HCT116 (cell line): ENCODE measurements at regions not wholly inside any gene's neighbourhood (a gene's known extent, or its start where the extent isn't known, plus 50 kb on each side); places are given as distances from the start of the nearest gene placed in this dataset.

ENCODE experiments used
- ATAC-seq: fragments of 200-7000 bp; cut with Tn5 transposase; 2 replicates; pipeline ENCODE4 v1.9.1; 2020; ENCODE audit warnings: mild to moderate bottlenecking, moderate library complexity
- BruUV-seq: library from RNA; stranded (reverse); fragments of 400-500 nt; replicated peaks from 2 replicates; lab custom pipeline; 2021; lab: Mats Ljungman, UMichigan
- CTCF ChIA-PET: fragments of 300-600 bp; sonication (Branson Sonifier 250); formaldehyde crosslinking; loops from one replicate; lab custom pipeline; 2021; ENCODE audit warnings: antibody characterized with exemption; lab: Charles Lee
- POLR2A ChIA-PET: fragments of 300-600, 350-600 bp; sonication (Branson Sonifier 250); formaldehyde crosslinking; loops from one replicate; lab custom pipeline; 2021; ENCODE audit warnings: antibody characterized with exemption; lab: Charles Lee
- RAD21 ChIA-PET, 2 experiments: fragments of 300-600 bp; sonication (Branson Sonifier 250); formaldehyde crosslinking; loops; one replicate each; lab custom pipeline; 2023; ENCODE audit warnings: low total read pairs in 2 of 2; ENCODE audit not compliant: uncharacterized antibody in 2 of 2, unreplicated experiment in 2 of 2, low non-redundant PET in 1 of 2; lab: Charles Lee
- DNase-seq: peaks from one replicate; pipeline ENCODE4 v3.0.0-alpha.2; 2010; ENCODE audit warnings: low read depth, low spot score
- H2AFZ ChIP-seq: fragments of 200-600 bp; shearing (Covaris generic), sonication (generic); 2 replicates; pipeline ENCODE4 v1.6.1; 2017; ENCODE audit warnings: low read depth, mixed run types, mixed read lengths, antibody characterized with exemption, low read length; ENCODE audit not compliant: poor library complexity, severe bottlenecking
- H3K27ac ChIP-seq: 2 replicates; pipeline ENCODE4 v1.5.1; 2012; ENCODE audit warnings: low read depth, low read length
- H3K27me3 ChIP-seq: fragments of 200-600 bp; sonication (generic); 2 replicates; pipeline ENCODE4 v1.6.1; 2016; ENCODE audit warnings: mixed run types, low read length, mixed read lengths; ENCODE audit not compliant: insufficient read depth
- H3K36me3 ChIP-seq, 2 experiments: fragments of 200-500 bp in 1 of 2; fragments of 200-600 bp in 1 of 2; sonication (Bioruptor generic) in 1 of 2; sonication (generic) in 1 of 2; 2 replicates each; pipeline versions ENCODE4 v1.5.1 to v1.6.1; 2014 to 2016; ENCODE audit warnings: low read length in 2 of 2, inconsistent platforms in 1 of 2, mixed read lengths in 1 of 2, mixed run types in 1 of 2; ENCODE audit not compliant: insufficient read depth in 2 of 2, control insufficient read depth in 1 of 2
- H3K4me1 ChIP-seq, 2 experiments: fragments of 200-600 bp in 1 of 2; sonication (generic) in 1 of 2; 2 replicates each; pipeline versions ENCODE4 v1.5.1 to v1.6.1; 2012 to 2017; ENCODE audit warnings: low read length in 2 of 2, inconsistent platforms in 1 of 2, mild to moderate bottlenecking in 1 of 2, mixed read lengths in 1 of 2, mixed run types in 1 of 2, moderate library complexity in 1 of 2; ENCODE audit not compliant: insufficient read depth in 2 of 2, control insufficient read depth in 1 of 2
- H3K4me2 ChIP-seq: fragments of 200-600 bp; sonication (generic); 2 replicates; pipeline ENCODE4 v1.6.1; 2017; ENCODE audit warnings: mixed run types, low read length, mixed read lengths
- H3K4me3 ChIP-seq, 2 experiments: fragments of 200-600 bp in 1 of 2; sonication (generic) in 1 of 2; replicated peaks in 1 of 2; 2 replicates each; pipeline ENCODE4 v1.5.1; 2011 to 2016; ENCODE audit warnings: low read length in 2 of 2, control low read depth in 1 of 2, low read depth in 1 of 2, mild to moderate bottlenecking in 1 of 2, mixed read lengths in 1 of 2, mixed run types in 1 of 2
- H3K79me2 ChIP-seq: fragments of 200-600 bp; sonication (generic); 2 replicates; pipeline ENCODE4 v1.6.1; 2017; ENCODE audit warnings: mild to moderate bottlenecking, mixed run types, low read length, moderate library complexity, mixed read lengths; ENCODE audit not compliant: insufficient read depth
- H3K9ac ChIP-seq: fragments of 200-600 bp; sonication (generic); 2 replicates; pipeline ENCODE4 v1.6.1; 2016; ENCODE audit warnings: low read length, mixed read lengths
- H3K9me2 ChIP-seq: fragments of 200-600 bp; sonication (generic), shearing (Covaris generic); 2 replicates; pipeline ENCODE4 v1.6.1; 2017; ENCODE audit warnings: mixed run types, mild to moderate bottlenecking, moderate library complexity; ENCODE audit not compliant: insufficient read depth
- H3K9me3 ChIP-seq, 2 experiments: fragments of 200-500 bp in 1 of 2; fragments of 200-600 bp in 1 of 2; sonication (Bioruptor generic) in 1 of 2; sonication (generic) in 1 of 2; 2 replicates each; pipeline ENCODE4 v1.6.1; 2014 to 2017; ENCODE audit warnings: low read length in 2 of 2, mixed read lengths in 2 of 2, inconsistent platforms in 1 of 2, low read depth in 1 of 2, mild to moderate bottlenecking in 1 of 2, mixed run types in 1 of 2, moderate library complexity in 1 of 2; ENCODE audit not compliant: control insufficient read depth in 1 of 2, insufficient read depth in 1 of 2
- H4K20me1 ChIP-seq: fragments of 200-600 bp; sonication (generic), shearing (Covaris generic); 2 replicates; pipeline ENCODE4 v1.6.1; 2017; ENCODE audit warnings: mixed run types, mild to moderate bottlenecking, moderate library complexity; ENCODE audit not compliant: insufficient read depth
- CBX3 ChIP-seq: IDR thresholded peaks from 2 replicates; pipeline ENCODE4 v1.6.1; 2012; ENCODE audit warnings: low read depth
- CEBPB ChIP-seq: IDR thresholded peaks from 2 replicates; pipeline ENCODE4 v1.6.1; 2012; ENCODE audit warnings: low read depth
- EGR1 ChIP-seq: IDR thresholded peaks from 2 replicates; pipeline ENCODE4 v1.6.1; 2012; ENCODE audit warnings: low read depth
- ELF1 ChIP-seq: IDR thresholded peaks from 2 replicates; pipeline ENCODE4 v1.6.1; 2012; ENCODE audit warnings: low read depth, borderline replicate concordance
- EZH2 ChIP-seq: fragments of 200-600 bp; sonication (generic); IDR thresholded peaks from 2 replicates; pipeline ENCODE4 v1.6.1; 2017; ENCODE audit warnings: antibody characterized with exemption, mixed run types
- FOSL1 ChIP-seq: IDR thresholded peaks from 2 replicates; pipeline ENCODE4 v1.6.1; 2012; ENCODE audit warnings: low read depth
- JUND ChIP-seq: IDR thresholded peaks from 2 replicates; pipeline ENCODE4 v1.6.1; 2012
- RAD21 ChIP-seq: IDR thresholded peaks from 2 replicates; pipeline ENCODE4 v1.6.1; 2012; ENCODE audit warnings: low read depth, mild to moderate bottlenecking
- SIN3A ChIP-seq: IDR thresholded peaks from 2 replicates; pipeline ENCODE4 v1.6.1; 2012; ENCODE audit warnings: low read depth
- SP1 ChIP-seq: IDR thresholded peaks from 2 replicates; pipeline ENCODE4 v1.6.1; 2012; ENCODE audit warnings: low read depth
- SRF ChIP-seq: IDR thresholded peaks from 2 replicates; pipeline ENCODE4 v1.6.1; 2012; ENCODE audit warnings: low read depth
- TCF7L2 ChIP-seq: IDR thresholded peaks from 2 replicates; pipeline ENCODE4 v1.7.0; 2011; ENCODE audit warnings: borderline replicate concordance, inconsistent platforms; ENCODE audit not compliant: insufficient read depth, insufficient read length; ENCODE audit errors: extremely low read depth
- YY1 ChIP-seq: IDR thresholded peaks from 2 replicates; pipeline ENCODE4 v1.6.1; 2011; ENCODE audit warnings: low read length, low read depth, moderate library complexity, mild to moderate bottlenecking; ENCODE audit not compliant: insufficient replicate concordance; ENCODE audit errors: extremely low read depth
- ZFX ChIP-seq: fragments of 450-650 bp; IDR thresholded peaks from 2 replicates; pipeline ENCODE4 v1.6.1; 2017
- ZNF274 ChIP-seq: fragments of 200-500 bp; sonication (Bioruptor generic); IDR thresholded peaks from 2 replicates; pipeline ENCODE4 v1.6.1; 2014; ENCODE audit warnings: mild to moderate bottlenecking, low read depth, low read length, inconsistent platforms
- intact Hi-C: fragments of 100-400 bp; cut with micrococcal nuclease; formaldehyde crosslinking; loops from 2 replicates; pipeline ENCODE4 v1.10.0; 2022
- TF ChIP-seq, protein P1 (sequence below): IDR thresholded peaks from 2 replicates; pipeline ENCODE4 v1.6.1; 2012
- TF ChIP-seq, protein P2 (sequence below): IDR thresholded peaks from 2 replicates; pipeline ENCODE4 v1.6.1; 2012; ENCODE audit warnings: low read depth
- TF ChIP-seq, protein P3 (sequence below): IDR thresholded peaks from 2 replicates; pipeline ENCODE4 v1.6.1; 2012

DNA sequence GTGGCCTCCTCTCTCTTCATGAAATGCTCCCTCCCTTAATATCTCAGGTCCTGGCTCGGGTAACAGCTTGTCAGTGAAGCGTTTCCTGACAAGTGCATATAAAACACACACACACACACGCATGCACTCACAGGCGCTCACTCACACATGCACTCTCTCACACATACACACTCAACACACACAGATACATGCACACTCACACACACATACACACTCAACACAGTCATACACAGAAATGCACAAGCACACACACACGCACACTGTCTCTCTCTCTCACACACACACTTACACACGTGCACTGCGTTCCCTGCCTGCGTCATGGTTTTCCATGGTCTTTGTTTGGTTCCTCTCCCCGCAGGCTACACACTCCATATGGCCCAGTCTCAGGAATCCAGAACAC lies 344.1 kb downstream of the UQCRFS1 start:
- Histone ChIP-seq H3K9me2 (no peaks in the 10 kb centered on the region), H3K4me3 (no peak overlapping the region), H3K4me1 (no peaks in the 10 kb centered on the region), H3K9me3 (peaks cover 0 to 24% of the 10 kb centered on the region in 2 experiments; a peak in 1 of 4 replicates), H2AFZ (no peak overlapping the region), H3K4me2 (no peak overlapping the region), H3K9ac (no peak overlapping the region), H3K27ac (no peak overlapping the region), H3K79me2 (no peaks in the 10 kb centered on the region), H4K20me1 (no peaks in the 10 kb centered on the region; the same call in 1 of the 2 replicates), H3K36me3 (no peaks in the 10 kb centered on the region), H3K27me3 (no peaks in the 10 kb centered on the region)
- no peak for TF ChIP-seq RAD21
- TF ChIP-seq SP1: no peak
- TF ChIP-seq ZNF274: no peak
- TF ChIP-seq YY1: no peak
- TF ChIP-seq SIN3A: no peak
- TF ChIP-seq, protein P1, sequence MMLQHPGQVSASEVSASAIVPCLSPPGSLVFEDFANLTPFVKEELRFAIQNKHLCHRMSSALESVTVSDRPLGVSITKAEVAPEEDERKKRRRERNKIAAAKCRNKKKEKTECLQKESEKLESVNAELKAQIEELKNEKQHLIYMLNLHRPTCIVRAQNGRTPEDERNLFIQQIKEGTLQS: no peak
- TF ChIP-seq, protein P2, sequence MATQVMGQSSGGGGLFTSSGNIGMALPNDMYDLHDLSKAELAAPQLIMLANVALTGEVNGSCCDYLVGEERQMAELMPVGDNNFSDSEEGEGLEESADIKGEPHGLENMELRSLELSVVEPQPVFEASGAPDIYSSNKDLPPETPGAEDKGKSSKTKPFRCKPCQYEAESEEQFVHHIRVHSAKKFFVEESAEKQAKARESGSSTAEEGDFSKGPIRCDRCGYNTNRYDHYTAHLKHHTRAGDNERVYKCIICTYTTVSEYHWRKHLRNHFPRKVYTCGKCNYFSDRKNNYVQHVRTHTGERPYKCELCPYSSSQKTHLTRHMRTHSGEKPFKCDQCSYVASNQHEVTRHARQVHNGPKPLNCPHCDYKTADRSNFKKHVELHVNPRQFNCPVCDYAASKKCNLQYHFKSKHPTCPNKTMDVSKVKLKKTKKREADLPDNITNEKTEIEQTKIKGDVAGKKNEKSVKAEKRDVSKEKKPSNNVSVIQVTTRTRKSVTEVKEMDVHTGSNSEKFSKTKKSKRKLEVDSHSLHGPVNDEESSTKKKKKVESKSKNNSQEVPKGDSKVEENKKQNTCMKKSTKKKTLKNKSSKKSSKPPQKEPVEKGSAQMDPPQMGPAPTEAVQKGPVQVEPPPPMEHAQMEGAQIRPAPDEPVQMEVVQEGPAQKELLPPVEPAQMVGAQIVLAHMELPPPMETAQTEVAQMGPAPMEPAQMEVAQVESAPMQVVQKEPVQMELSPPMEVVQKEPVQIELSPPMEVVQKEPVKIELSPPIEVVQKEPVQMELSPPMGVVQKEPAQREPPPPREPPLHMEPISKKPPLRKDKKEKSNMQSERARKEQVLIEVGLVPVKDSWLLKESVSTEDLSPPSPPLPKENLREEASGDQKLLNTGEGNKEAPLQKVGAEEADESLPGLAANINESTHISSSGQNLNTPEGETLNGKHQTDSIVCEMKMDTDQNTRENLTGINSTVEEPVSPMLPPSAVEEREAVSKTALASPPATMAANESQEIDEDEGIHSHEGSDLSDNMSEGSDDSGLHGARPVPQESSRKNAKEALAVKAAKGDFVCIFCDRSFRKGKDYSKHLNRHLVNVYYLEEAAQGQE: no peak
- TF ChIP-seq ZFX: no peak
- TF ChIP-seq, protein P3, sequence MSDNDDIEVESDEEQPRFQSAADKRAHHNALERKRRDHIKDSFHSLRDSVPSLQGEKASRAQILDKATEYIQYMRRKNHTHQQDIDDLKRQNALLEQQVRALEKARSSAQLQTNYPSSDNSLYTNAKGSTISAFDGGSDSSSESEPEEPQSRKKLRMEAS: no peak
- no peak for TF ChIP-seq SRF
- TF ChIP-seq FOSL1: no peak
- TF ChIP-seq TCF7L2: no peak
- no peak for TF ChIP-seq ELF1
- no peak for TF ChIP-seq CEBPB
- TF ChIP-seq EZH2: no peak
- no peak for TF ChIP-seq EGR1
- no peak for TF ChIP-seq CBX3
- TF ChIP-seq JUND: no peak
- CTCF ChIA-PET: no interaction called here
- ATAC-seq (no peak), DNase-seq (no peak)
- BruUV-seq: no TSS peak
- intact Hi-C loops: no loop called here
- POLR2A ChIA-PET: no interaction called here
- RAD21 ChIA-PET: no interaction called here
